Astrocyte of the spinal cord (primary cell): ENCODE measurements at regions not wholly inside any gene's neighbourhood (a gene's known extent, or its start where the extent isn't known, plus 50 kb on each side); places are given as distances from the start of the nearest gene placed in this dataset.
A peak's percentile ranks its signal among the peaks of the same experiment; 100 is the strongest.

Experiments used
- DNase-seq: peaks from one replicate; pipeline ENCODE4 v3.0.0; 2011; ENCODE audit warnings: low read depth, low spot score
- H3K4me3 ChIP-seq: 2 replicates; pipeline ENCODE4 v1.5.1; 2011; ENCODE audit warnings: low read depth, mild to moderate bottlenecking, low read length, moderate library complexity
- in situ Hi-C: cut with HindIII; loops from 2 replicates; pipeline ENCODE4 v1.10.0; 2017; ENCODE audit warnings: low sequenced_read_pairs
- TF ChIP-seq, protein P1 (sequence below): IDR thresholded peaks from 2 replicates; pipeline ENCODE4 v1.5.1; 2012; ENCODE audit warnings: low read depth, mild to moderate bottlenecking, low read length, inconsistent platforms

GRCh38 chr11:15886299-15886698, 470.0 kb downstream of the SOX6 start:
- TF ChIP-seq, protein P1, sequence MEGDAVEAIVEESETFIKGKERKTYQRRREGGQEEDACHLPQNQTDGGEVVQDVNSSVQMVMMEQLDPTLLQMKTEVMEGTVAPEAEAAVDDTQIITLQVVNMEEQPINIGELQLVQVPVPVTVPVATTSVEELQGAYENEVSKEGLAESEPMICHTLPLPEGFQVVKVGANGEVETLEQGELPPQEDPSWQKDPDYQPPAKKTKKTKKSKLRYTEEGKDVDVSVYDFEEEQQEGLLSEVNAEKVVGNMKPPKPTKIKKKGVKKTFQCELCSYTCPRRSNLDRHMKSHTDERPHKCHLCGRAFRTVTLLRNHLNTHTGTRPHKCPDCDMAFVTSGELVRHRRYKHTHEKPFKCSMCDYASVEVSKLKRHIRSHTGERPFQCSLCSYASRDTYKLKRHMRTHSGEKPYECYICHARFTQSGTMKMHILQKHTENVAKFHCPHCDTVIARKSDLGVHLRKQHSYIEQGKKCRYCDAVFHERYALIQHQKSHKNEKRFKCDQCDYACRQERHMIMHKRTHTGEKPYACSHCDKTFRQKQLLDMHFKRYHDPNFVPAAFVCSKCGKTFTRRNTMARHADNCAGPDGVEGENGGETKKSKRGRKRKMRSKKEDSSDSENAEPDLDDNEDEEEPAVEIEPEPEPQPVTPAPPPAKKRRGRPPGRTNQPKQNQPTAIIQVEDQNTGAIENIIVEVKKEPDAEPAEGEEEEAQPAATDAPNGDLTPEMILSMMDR, result no peak
- H3K4me3 ChIP-seq, result no peak overlapping the region
- in situ Hi-C loops, result no loop called here
- no peak for DNase-seq

DNA sequence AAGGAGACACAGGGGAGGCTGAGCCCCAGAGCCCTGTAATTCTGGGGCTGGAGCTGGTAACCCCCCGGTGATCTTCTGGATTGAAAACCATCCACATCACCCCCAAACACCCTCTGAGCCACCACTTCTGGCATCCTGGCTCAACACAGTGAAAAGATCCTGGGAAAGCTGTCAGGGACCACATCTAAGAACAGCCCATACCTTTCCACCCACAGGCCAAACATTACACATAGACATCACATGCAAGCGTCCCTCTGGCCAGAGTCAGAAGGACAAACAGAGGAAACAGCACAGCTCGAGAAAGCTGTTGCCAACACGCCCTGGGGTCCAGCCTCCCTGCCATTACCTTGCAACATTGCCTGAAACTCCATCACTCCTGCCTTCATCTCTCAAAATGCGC, 469.5 kb downstream of the SOX6 start:
- H3K4me3 ChIP-seq, result no peak overlapping the region
- DNase-seq, result peak; percentile 43
- TF ChIP-seq, protein P1, result no peak
- in situ Hi-C loops, result no loop called here

DNA sequence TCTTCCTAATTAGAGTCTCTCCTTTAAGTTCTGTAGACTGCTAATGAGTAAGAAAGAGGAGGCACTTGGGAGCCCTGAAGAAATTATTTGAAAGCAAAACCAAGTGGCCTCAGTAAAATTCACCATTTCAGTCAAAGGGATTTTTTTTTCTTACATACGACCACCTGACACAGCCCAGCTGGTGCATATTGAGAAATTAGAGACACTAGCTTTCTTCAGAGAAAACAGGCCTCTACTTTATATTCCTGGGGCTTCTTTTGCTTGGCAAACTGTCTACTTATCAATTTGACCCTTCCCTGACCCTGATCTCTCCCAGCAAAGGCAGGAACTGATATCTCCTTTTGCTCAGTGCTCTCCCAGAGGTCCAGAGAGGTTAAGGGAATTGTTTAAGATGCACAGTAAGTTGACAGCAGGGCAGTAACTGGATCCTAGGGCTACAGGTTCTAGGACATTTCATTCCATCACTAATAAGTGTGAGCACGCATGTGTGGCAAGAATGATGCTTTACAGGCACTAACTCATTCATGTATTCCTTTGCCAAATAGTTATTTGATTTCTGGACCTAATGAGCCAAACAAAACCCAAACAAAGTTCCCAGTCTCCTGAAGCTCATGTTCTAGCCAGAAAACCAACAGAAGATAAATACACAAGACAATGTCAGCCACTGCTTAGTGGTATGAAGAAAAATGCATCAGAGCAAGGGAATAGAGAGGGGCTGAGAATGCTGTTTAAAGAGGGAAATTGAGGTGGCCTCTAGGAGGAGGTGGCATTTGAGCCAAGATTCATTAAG, 467.6 kb downstream of the SOX6 start:
- H3K4me3 ChIP-seq, result no peak overlapping the region
- DNase-seq, result no peak
- TF ChIP-seq, protein P1, result no peak
- in situ Hi-C loops, result no loop called here

DNA sequence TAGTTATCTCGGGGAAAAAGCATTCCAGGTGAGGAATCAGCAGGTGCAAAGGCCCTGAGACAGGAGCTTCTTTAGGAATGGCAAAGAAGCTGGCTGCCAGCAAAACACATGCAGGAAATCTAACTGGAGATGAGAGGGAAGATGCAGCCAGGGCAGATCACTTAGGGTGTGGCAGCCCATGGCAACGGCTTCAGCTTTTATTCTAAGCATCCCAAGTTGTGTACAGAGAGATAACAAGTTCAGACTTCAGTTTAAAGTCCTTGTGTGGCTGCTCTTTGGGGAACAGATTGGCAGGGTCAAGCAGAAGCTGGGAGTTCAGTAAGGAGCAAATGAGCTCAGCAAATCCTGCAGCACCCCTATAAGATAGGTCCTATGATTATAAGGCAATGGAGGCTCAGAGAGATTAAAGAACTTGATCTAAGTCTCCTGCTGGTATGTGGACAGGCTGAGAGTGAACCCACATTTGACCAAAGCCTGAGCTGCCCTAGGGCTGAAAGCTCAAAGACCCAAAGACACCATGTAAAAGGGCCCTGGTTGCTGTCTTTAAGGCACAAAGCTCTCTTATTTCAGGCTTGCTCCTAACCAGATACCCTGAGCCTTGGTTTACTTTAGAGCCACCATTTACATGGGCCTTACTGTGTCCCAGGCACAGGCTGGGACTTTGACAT, 466.8 kb downstream of the SOX6 start:
- no peak overlapping the region for H3K4me3 ChIP-seq
- TF ChIP-seq, protein P1, result no peak
- in situ Hi-C loops, result no loop called here
- DNase-seq, result no peak

GRCh38 chr11:15890031-15890713, 466.2 kb downstream of the SOX6 start:
- no peak overlapping the region for H3K4me3 ChIP-seq
- peak; percentile 31 for DNase-seq
- TF ChIP-seq, protein P1, result no peak
- in situ Hi-C loops, result no loop called here

GRCh38 chr11:15893080-15893492, 463.3 kb downstream of the SOX6 start:
- no peak overlapping the region for H3K4me3 ChIP-seq
- in situ Hi-C loops, result no loop called here
- peak; percentile 50 for DNase-seq

More at GRCh38 chr11:15893080-15893492, 463.3 kb downstream of the SOX6 start:
- TF ChIP-seq, protein P1, result no peak
